NCI-H748 (cell line): ENCODE measurements at regions not wholly inside any gene's neighbourhood (a gene's known extent, or its start where the extent isn't known, plus 50 kb on each side); places are given as distances from the start of the nearest gene placed in this dataset.

Experiments used
- DNase-seq: peaks from one replicate; lab custom pipeline; 2025; ENCODE audit not compliant: unreplicated experiment; lab: John Stamatoyannopoulos, UW

DNA sequence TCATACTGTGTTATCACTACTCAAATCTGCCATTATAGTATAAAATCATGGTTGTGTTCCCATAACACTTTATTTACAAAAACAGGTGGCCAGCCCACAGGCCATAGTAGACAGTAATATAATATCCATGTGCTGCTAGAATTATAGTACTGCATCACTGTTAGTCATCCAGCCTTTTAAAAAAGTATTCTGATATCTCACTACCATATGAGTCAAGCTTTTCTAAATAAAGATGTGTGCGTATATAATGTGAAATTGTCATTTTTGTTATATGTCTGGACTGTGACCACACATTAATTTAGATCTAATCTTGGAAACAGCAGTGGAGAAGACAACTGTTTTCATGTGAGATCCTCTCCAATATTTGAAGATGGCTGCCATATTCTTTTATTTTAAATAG is 1049.1 kb upstream of the GOT2 start:
- no peak for DNase-seq

GRCh38 chr16:59773330-59773729 is 1039.2 kb upstream of the GOT2 start:
- no peak for DNase-seq

DNA sequence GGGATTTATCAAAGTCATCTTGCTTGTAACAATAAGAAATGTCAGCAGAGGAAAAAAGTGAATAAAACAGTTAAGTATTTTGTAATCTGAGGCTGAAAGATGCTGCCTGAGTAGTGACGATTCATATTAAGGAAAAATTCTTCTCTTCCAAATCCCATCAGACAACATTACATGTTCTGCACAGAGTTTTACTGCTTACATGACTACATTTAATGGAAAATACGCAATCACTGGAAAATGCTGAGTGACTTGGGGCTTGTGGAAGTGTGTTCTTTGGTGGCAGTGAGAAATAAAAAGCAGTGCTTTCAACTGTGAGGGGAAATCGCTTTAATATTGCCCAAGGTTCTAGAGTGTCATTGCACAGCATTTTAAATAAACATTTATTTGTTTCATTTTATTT is 1025.2 kb upstream of the GOT2 start:
- no peak for DNase-seq

DNA sequence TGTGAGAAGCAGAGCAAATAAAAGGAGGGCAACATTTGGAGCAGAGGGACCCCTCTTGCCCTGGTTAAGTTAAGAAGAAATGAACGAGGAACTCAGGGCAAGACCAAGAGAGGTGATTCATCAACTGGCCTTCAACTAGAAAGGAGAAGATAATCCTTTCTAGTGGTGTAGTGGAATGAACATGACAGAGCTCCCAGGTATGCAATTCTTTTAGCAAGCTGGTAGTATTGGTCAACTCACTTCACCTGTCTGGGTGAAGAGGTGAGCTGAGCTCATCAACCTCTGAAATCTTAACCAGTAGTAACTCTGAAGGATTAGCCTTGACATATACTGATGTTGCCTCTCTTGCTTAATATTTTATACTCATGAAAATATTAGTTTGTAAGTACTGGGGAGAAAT is 1024.7 kb upstream of the GOT2 start:
- no peak for DNase-seq

DNA sequence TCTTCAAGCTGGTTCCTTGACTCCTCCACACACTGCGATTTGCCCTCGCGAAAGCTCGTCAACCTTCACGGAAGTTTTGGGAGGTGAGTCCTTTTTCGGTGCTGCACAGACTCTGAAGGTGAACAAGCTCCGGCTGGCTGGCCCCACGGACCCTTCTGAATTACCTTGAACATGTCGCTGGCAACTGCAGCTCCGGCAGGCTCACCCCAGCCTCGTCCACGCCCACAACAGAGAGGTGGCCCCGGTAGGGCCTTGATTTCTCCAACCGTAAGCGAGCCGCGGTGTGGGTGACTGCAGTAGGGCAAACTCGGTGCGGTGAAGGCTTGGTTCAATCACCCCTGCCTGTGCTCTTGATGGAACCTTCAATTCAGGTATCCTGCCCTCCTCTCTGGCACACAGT is 1020.7 kb upstream of the GOT2 start:
- DNase-seq, result no peak

GRCh38 chr16:59749662-59750336 is 1015.7 kb upstream of the GOT2 start:
- DNase-seq, result no peak

GRCh38 chr16:59748531-59748930 is 1014.4 kb upstream of the GOT2 start:
- no peak for DNase-seq

GRCh38 chr16:59743504-59743903 is 1009.4 kb upstream of the GOT2 start:
- DNase-seq, result no peak

DNA sequence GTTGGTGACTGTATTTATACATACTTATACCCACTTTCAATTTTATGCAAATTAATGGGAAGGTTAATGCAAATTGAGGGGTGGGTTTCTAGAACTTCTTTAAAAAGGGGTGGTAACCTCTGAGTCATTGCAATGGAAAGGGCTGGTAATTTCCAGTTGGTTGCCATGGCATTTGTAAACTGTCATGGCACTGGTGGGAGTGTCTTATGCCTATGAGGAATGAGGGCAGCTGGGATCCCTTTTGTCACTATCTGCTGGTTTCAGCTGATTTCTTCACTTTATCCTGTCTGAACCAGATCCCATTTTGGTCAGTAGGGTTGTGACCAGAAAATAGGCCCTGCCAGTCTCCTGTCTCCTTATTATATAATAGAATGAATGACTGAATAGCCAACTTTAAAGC is 1006.7 kb upstream of the GOT2 start:
- DNase-seq, result no peak

GRCh38 chr16:59737274-59737673 is 1003.2 kb upstream of the GOT2 start:
- no peak for DNase-seq

DNA sequence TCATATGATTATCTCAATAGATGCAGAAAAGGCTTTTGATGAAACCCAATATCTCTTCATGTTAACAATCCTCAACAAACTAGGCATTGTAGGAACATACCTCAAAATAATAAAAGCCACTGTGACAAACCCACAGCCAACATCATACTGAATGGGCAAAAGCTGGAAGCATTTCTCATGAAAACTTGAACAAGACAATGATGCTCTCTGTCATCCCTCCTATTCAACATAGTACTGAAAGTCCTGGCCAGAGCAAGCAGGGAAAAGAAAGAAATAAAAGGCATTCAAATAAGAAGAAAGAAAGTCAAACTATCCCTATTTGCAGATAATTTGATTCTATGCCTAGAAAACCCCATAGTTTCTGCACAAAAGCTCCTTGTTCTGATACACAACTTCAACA is 999.2 kb upstream of the GOT2 start:
- no peak for DNase-seq

GRCh38 chr16:59729613-59730012 is 995.5 kb upstream of the GOT2 start:
- DNase-seq, result no peak

- no peak for DNase-seq
Observed at GRCh38 chr16:59719121-59719520, 985.0 kb upstream of the GOT2 start.

DNA sequence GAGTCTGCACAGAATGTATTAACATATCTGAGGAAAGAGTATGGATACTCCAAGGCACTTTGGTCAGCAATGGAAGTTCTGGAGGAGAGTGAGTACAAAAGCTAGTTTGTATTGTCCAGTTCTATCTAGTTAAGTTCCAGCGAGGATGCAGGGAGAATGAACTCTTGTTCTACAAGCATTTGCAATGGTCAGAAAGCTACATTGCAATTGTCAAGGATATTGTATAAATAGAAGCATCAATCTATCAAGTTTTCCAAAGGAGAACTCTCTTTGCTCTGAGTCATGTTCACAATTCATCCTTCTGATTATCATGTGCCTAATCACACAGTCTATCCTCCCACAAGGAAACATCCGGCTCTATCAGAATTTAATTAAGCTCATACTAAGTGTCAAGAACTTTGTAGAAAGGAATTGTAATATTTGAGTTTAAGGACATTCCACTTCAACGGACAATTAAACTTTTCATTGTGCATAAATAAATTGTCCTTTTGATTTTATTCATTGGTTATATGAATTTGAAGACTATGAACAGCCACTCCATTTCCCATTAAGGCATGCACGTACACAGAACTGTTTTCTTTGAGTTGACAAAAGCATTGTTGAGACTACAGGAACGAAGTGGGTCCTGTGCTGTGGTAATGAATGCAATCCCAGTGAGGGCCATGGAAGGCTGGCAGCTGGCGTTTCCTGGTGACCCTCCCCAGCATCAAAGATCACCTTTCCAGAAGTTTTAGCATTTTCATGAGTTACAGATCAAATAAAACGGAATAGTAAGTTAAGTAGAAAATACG is 973.5 kb upstream of the GOT2 start:
- DNase-seq, result no peak

DNA sequence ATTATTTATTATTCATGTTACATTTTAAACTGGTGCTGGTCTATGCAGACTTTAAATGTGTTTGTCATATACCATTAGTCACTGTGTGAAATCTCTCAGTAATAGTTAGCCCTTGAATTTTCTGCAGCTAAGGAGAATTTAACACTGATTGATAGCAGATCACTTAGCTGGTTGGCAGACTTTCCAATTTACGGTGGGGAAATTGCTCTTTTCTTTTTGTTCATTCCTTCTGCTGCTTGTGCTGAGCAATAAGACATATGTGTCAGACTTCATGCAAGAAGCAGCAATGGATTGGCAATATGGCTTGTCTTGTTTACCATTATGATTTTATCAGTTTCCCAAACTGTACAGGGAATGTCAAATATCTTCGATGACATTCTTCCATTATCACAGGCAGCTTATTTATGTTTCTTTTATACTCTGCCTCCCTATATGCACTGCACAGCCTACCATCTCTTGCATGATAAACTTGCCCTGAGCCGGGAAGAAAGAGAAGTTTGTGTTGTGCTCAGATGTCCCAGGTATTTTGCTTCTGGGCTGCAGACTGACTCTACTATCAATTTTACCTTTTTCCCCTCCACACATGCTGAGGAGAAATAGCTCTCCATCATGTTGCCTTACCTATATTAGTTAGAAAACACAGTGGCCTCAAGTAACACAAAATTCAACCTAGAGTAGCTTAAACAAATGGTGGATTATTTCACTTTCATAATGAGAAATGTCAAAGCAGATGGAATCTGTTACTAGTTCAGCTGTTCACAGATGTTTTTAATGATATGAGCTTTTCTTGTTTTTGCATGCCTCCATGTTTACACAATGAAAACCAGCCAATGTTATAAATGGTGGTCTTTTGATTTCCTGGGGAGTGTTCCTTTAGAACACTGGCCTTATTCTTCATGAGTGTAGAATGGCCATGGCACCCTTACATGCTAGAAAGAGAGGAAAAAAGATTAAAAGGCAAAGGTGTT is 968.1 kb upstream of the GOT2 start:
- DNase-seq, result no peak

- no peak for DNase-seq
Observed at GRCh38 chr16:59699786-59700185, 965.7 kb upstream of the GOT2 start.

DNA sequence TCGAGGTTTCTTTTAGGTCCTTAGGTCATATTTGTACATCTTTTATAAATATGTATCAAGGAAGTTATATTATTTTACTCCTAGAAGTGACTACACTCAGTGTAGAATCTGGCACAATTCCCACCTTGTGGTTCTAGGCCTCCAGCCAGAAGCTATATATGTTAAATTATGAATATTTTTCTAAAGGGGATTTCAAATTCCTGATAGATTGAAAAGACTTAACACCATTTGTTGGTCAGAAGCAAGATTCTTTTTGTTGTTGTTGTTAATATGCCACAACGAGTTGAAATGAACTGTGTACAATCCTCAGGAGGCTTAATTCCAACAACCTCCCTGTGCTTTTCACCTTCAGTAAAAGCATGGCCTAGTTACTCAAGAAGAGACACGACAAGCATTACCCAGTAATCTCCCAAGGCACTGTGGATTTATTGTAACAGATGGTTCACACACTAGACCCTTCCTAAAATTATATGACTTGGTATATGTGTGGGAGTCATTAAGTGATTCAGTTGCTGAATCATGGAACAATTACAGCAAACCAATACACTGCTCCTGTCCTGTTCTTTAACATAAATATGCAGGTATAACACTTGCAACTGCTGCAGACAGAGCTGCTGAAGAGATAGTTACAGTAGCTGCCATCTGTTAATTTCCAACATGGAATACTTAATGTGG is 964.4 kb upstream of the GOT2 start:
- DNase-seq, result no peak

GRCh38 chr16:59697761-59698160 is 963.6 kb upstream of the GOT2 start:
- DNase-seq, result no peak

- DNase-seq, result no peak
Observed at GRCh38 chr16:59697236-59697635, 963.1 kb upstream of the GOT2 start.

- DNase-seq, result no peak
Observed at GRCh38 chr16:59696495-59696894, 962.4 kb upstream of the GOT2 start.

- no peak for DNase-seq
Observed at GRCh38 chr16:59690216-59690615, 956.1 kb upstream of the GOT2 start.
